Body of pancreas (tissue), 4 donors: ENCODE measurements at regions not wholly inside any gene's neighbourhood (a gene's known extent, or its start where the extent isn't known, plus 50 kb on each side); places are given as distances from the start of the nearest gene placed in this dataset.
"Not testable (repeated sequence)": the region's sequence is repeated elsewhere in the genome, so short reads cannot be mapped to it uniquely, and the experiment has no call there.

Experiments used
- ATAC-seq: fragments of 150-250 bp; one replicate; pipeline ENCODE4 v1.9.1; 2016
- DNase-seq, 4 donors: peaks; one replicate each; pipeline ENCODE4 v3.0.0-alpha.2; 2019
- H3K27ac ChIP-seq, 4 donors: fragments of 200-600 bp; sonication (generic); 1 replicate in 3 of 4; 2 replicates in 1 of 4; pipeline versions ENCODE4 v1.5.1 to v1.6.1; 2016 to 2019; ENCODE audit warnings: mild to moderate bottlenecking in 1 of 4, mixed read lengths in 1 of 4, moderate library complexity in 1 of 4
- H3K27me3 ChIP-seq, 2 donors: fragments of 200-600 bp; sonication (generic); one replicate each; pipeline ENCODE4 v1.6.0; 2016; ENCODE audit warnings: mild to moderate bottlenecking in 1 of 2
- H3K36me3 ChIP-seq, 2 donors: fragments of 200-600 bp; sonication (generic); replicated peaks in 1 of 2; 2 replicates each; pipeline ENCODE4 v1.5.1; 2016; ENCODE audit warnings: low read depth in 2 of 2; ENCODE audit not compliant: insufficient read depth in 1 of 2
- H3K4me1 ChIP-seq: fragments of 200-600 bp; sonication (generic); one replicate; pipeline ENCODE4 v1.6.0; 2016
- H3K4me3 ChIP-seq, 2 donors: fragments of 200-600 bp; sonication (generic); 1 replicate in 1 of 2; 2 replicates in 1 of 2; pipeline ENCODE4 v1.5.1; 2016 to 2019
- H3K9me3 ChIP-seq, 3 donors: fragments of 200-600 bp; sonication (generic); 1 replicate in 2 of 3; 2 replicates in 1 of 3; pipeline ENCODE4 v1.5.1; 2016
- CTCF ChIP-seq, 7 experiments: fragments of 450-650 bp in 4 of 7; fragments of 200-600 bp in 3 of 7; sonication (generic) in 3 of 7; IDR thresholded peaks; one replicate each; pipeline ENCODE4 v1.5.1; 2016 to 2019; ENCODE audit warnings: antibody characterized with exemption in 7 of 7
- POLR2A ChIP-seq, 3 donors: fragments of 450-650 bp; IDR thresholded peaks; one replicate each; pipeline ENCODE4 v1.6.1; 2016; ENCODE audit warnings: antibody characterized with exemption in 3 of 3, mild to moderate bottlenecking in 2 of 3
- WGBS, 2 donors: methylation state at CpG; one replicate each; pipeline ENCODE4 v1.1.5; 2017; 5-methylcytosine and 5-hydroxymethylcytosine counted together
- intact Hi-C: fragments of 100-400 bp; cut with DNase I; formaldehyde crosslinking; loops from one replicate; pipeline ENCODE4 v1.15.1; 2023

DNA sequence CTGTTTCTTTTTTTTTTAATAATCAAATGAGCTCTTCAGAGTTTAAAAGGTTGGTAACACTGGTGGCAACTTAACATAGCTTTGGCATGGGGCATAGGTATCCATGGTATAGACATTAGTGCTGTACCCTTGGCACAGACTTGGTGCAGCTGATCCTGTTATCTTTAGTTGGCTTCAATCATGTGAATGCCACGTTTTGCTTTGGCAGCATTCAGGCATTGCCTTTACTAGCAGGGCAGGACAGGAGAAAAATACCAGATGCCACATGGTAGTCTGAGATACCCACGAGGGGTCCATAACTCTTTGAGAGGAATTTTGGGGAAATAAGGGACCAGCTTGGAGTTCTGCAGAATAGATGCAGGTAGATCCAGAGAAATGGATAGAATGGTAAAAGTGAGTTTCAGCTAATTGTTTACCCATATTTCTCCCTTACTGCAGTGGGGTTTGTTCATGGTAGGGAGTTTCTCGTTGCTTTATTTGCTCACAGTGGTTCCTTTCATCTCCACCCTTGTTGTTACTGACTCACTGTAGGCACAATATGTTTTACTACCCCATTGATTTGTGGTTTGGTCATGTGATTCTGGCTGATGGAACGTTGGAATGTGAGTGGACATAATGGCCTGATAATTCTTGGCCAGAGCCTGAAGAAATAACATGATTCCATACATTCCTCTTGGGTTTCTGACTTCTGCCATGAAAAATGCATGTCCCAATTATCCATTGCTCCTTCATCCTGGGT lies 342.7 kb downstream of the GLUD2 start:
- H3K27ac ChIP-seq, result no peak overlapping the region

GRCh38 chrX:121405826-121406225 lies 358.4 kb downstream of the GLUD2 start:
- H3K4me1 ChIP-seq, result no peaks in the 10 kb centered on the region
- no peak for TF ChIP-seq CTCF (IDR thresholded peaks at IDR 0.05)
- no peak for TF ChIP-seq POLR2A (IDR thresholded peaks at IDR 0.05)
- H3K36me3 ChIP-seq, result no peaks in the 10 kb centered on the region
- no peak overlapping the region for H3K4me3 ChIP-seq
- no peaks in the 10 kb centered on the region for H3K9me3 ChIP-seq
- WGBS, 2 donors, result 16 to 20% methylated on average over 4 of the region's 4 CpGs
- DNase-seq (no peak), ATAC-seq (no peak)
- no peak overlapping the region for H3K27ac ChIP-seq
- intact Hi-C loops, result no loop called here
- no peaks in the 10 kb centered on the region for H3K27me3 ChIP-seq

More for the DNA sequence above, 342.7 kb downstream of the GLUD2 start:
- Histone ChIP-seq H3K36me3 (no peaks in the 10 kb centered on the region), H3K27me3 (no peaks in the 10 kb centered on the region), H3K4me1 (no peaks in the 10 kb centered on the region), H3K4me3 (no peak overlapping the region), H3K9me3 (no peaks in the 10 kb centered on the region)
- no peak for TF ChIP-seq CTCF (IDR thresholded peaks at IDR 0.05)
- TF ChIP-seq POLR2A (IDR thresholded peaks at IDR 0.05), result no peak
- DNase-seq (no peak), ATAC-seq (no peak)
- intact Hi-C loops, result no loop called here
- WGBS, 2 donors, result 19 to 48% methylated on average over 2 to 4 of the region's 4 CpGs

GRCh38 chrX:121407627-121408026 lies 360.2 kb downstream of the GLUD2 start:
- ATAC-seq (no peak), DNase-seq (no peak)
- 74 to 92% methylated on average over 4 to 5 of the region's 5 CpGs for WGBS, 2 donors
- TF ChIP-seq POLR2A (IDR thresholded peaks at IDR 0.05), result no peak
- TF ChIP-seq CTCF (IDR thresholded peaks at IDR 0.05), result no peak
- no peaks in the 10 kb centered on the region for H3K36me3 ChIP-seq
- H3K27me3 ChIP-seq, result no peaks in the 10 kb centered on the region
- H3K9me3 ChIP-seq, result no peaks in the 10 kb centered on the region
- no peak overlapping the region for H3K27ac ChIP-seq
- H3K4me3 ChIP-seq, result no peak overlapping the region
- no peaks in the 10 kb centered on the region for H3K4me1 ChIP-seq
- intact Hi-C loops, result no loop called here

- 100% methylated on average over 1 of the region's 27 CpGs; no CpG with 5 or more reads in 1 of the 2 donors for WGBS, 2 donors
- H3K9me3 ChIP-seq, H3K27me3 ChIP-seq, H3K36me3 ChIP-seq, H3K4me3 ChIP-seq, H3K4me1 ChIP-seq, DNase-seq, intact Hi-C loops, H3K27ac ChIP-seq, ATAC-seq: not testable (repeated sequence)
Measured at GRCh38 chrX:121431514-121431913, 384.1 kb downstream of the GLUD2 start.

GRCh38 chrX:121433289-121433688 lies 385.9 kb downstream of the GLUD2 start:
- Histone ChIP-seq H3K9me3 (no peaks in the 10 kb centered on the region), H3K4me1 (no peaks in the 10 kb centered on the region), H3K27me3 (no peaks in the 10 kb centered on the region), H3K27ac (no peak overlapping the region), H3K4me3 (no peak overlapping the region), H3K36me3 (no peaks in the 10 kb centered on the region)
- WGBS, 2 donors, result 86 to 100% methylated on average over 1 of the region's 1 CpG
- intact Hi-C loops, result no loop called here
- DNase-seq, result no peak
- TF ChIP-seq POLR2A (IDR thresholded peaks at IDR 0.05) (no peak), CTCF (IDR thresholded peaks at IDR 0.05) (no peak)
- ATAC-seq, result no peak

DNA sequence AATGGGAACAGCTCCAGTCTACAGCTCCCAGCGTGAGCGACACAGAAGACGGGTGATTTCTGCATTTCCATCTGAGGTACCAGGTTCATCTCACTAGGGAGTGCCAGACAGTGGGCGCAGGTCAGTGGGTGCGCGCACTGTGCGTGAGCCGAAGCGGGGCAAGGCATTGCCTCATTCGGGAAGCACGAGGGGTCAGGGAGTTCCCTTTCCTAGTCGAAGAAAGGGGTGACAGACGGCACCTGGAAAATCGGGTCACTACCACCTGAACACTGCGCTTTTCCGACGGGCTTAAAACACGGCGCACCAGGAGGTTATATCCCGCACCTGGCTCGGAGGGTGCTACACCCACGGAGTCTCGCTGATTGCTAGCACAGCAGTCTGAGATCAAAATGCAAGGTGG lies 390.3 kb downstream of the GLUD2 start:
- H3K4me3 ChIP-seq, H3K27ac ChIP-seq, H3K27me3 ChIP-seq, H3K36me3 ChIP-seq, H3K9me3 ChIP-seq, intact Hi-C loops, ATAC-seq, DNase-seq, H3K4me1 ChIP-seq: not testable (repeated sequence)
- 94% methylated on average over 10 to 18 of the region's 23 CpGs for WGBS, 2 donors
